ENCODE measurements at regions not wholly inside any gene's neighbourhood (a gene's known extent, or its start where the extent isn't known, plus 50 kb on each side); places are given as distances from the start of the nearest gene placed in this dataset.

- TF ChIP-seq FOXP2 (optimal IDR thresholded peaks at IDR 0.05; ENCODE audit: borderline replicate concordance, extremely low read depth, extremely low read length, insufficient read depth) = no peak
- TF ChIP-seq TAF1 (IDR thresholded peaks at IDR 0.05; ENCODE audit: borderline replicate concordance, insufficient read depth, low read length) = no peak
- no peak for TF ChIP-seq POLR2AphosphoS5 (IDR thresholded peaks at IDR 0.05; ENCODE audit: low read depth, low read length)
- no peak for TF ChIP-seq SIN3A (IDR thresholded peaks at IDR 0.05; ENCODE audit: borderline replicate concordance, insufficient read depth, low read length)
- no peak for TF ChIP-seq REST (IDR thresholded peaks at IDR 0.05; ENCODE audit: insufficient read depth in 1 of 2, low read depth in 2 of 2, low read length in 2 of 2)
Measured at GRCh38 chr15:95911570-95912279, 418.8 kb upstream of the NR2F2 start.

GRCh38 chr15:95912280-95912625, 418.2 kb upstream of the NR2F2 start:
- TF ChIP-seq FOXP2 (optimal IDR thresholded peaks at IDR 0.05; ENCODE audit: borderline replicate concordance, extremely low read depth, extremely low read length, insufficient read depth) (no peak), TAF1 (IDR thresholded peaks at IDR 0.05; ENCODE audit: borderline replicate concordance, insufficient read depth, low read length) (no peak), POLR2AphosphoS5 (IDR thresholded peaks at IDR 0.05; ENCODE audit: low read depth, low read length) (no peak), SIN3A (IDR thresholded peaks at IDR 0.05; ENCODE audit: borderline replicate concordance, insufficient read depth, low read length) (no peak), REST (IDR thresholded peaks at IDR 0.05; ENCODE audit: insufficient read depth in 1 of 2, low read depth in 2 of 2, low read length in 2 of 2) (no peak)

GRCh38 chr15:95912728-95913127, 417.8 kb upstream of the NR2F2 start:
- TF ChIP-seq REST (IDR thresholded peaks at IDR 0.05; ENCODE audit: insufficient read depth in 1 of 2, low read depth in 2 of 2, low read length in 2 of 2) (no peak), FOXP2 (optimal IDR thresholded peaks at IDR 0.05; ENCODE audit: borderline replicate concordance, extremely low read depth, extremely low read length, insufficient read depth) (no peak), TAF1 (IDR thresholded peaks at IDR 0.05; ENCODE audit: borderline replicate concordance, insufficient read depth, low read length) (no peak), POLR2AphosphoS5 (IDR thresholded peaks at IDR 0.05; ENCODE audit: low read depth, low read length) (no peak), SIN3A (IDR thresholded peaks at IDR 0.05; ENCODE audit: borderline replicate concordance, insufficient read depth, low read length) (no peak)

GRCh38 chr15:95916568-95916967, 413.9 kb upstream of the NR2F2 start:
- TF ChIP-seq SIN3A (IDR thresholded peaks at IDR 0.05; ENCODE audit: borderline replicate concordance, insufficient read depth, low read length) = no peak
- TF ChIP-seq POLR2AphosphoS5 (IDR thresholded peaks at IDR 0.05; ENCODE audit: low read depth, low read length) = no peak
- no peak for TF ChIP-seq REST (IDR thresholded peaks at IDR 0.05; ENCODE audit: insufficient read depth in 1 of 2, low read depth in 2 of 2, low read length in 2 of 2)
- no peak for TF ChIP-seq TAF1 (IDR thresholded peaks at IDR 0.05; ENCODE audit: borderline replicate concordance, insufficient read depth, low read length)
- TF ChIP-seq FOXP2 (optimal IDR thresholded peaks at IDR 0.05; ENCODE audit: borderline replicate concordance, extremely low read depth, extremely low read length, insufficient read depth) = no peak

Measured in PFSK-1 (cell line).